Heart left ventricle (tissue), 13 donors: ENCODE measurements at regions not wholly inside any gene's neighbourhood (a gene's known extent, or its start where the extent isn't known, plus 50 kb on each side); places are given as distances from the start of the nearest gene placed in this dataset.

Experiments
- CTCF ChIP-seq, 12 donors: fragments of 200-600 bp; sonication (generic) in 4 of 12; IDR thresholded peaks; one replicate each; pipeline versions ENCODE4 v1.5.0 to v1.8.0; 2018 to 2022; ENCODE audit warnings: antibody characterized with exemption in 12 of 12, mild to moderate bottlenecking in 5 of 12
- POLR2A ChIP-seq, 2 donors: fragments of 450-650 bp; IDR thresholded peaks; one replicate each; pipeline ENCODE4 v1.6.1; 2017; ENCODE audit warnings: antibody characterized with exemption in 2 of 2, mild to moderate bottlenecking in 2 of 2, moderate library complexity in 2 of 2
- donor health status: ischemic (EF 13 %, LVEDD 7.1; RV severe dilation, severe dysfunction).
- donor health status: DM: no; HTN: yes; CAD: no.
- donor health status: DM: no; HTN: no; CAD: no.
- donor health status: ischemic (EF 25% LVEDD 6.9; RV normal size, moderate dysfunction).
- donor health status: ischemic (EF 25% LVEDD 5.7; RV mildly dilated, moderate dysfunction).
- donor health status: ischemic (EF 35%, LVEDD 5.7; RV mildly dilated, moderate dysfunction).
- donor health status: nonischemic (EF 11% LVEDD 7.7; RV severe dilation, severe dysfunction).
- donor health status: DM: yes; HTN: yes; CAD: no.
- donor health status: PGD.
- donor health status: ischemic (EF 29% LVEDD 5.4; RV normal size, mild dysfunction).
- donor health status: nonischemic (EF 23%, LVEDD 6.1; RV moderate dilation, normal function).

- TF ChIP-seq CTCF (IDR thresholded peaks at IDR 0.05) (no peak), POLR2A (IDR thresholded peaks at IDR 0.05) (no peak)
These were observed 117.2 kb upstream of the FGGY start for GRCh38 chr1:59179673-59180072.
